Calu3 (cell line): ENCODE measurements at regions not wholly inside any gene's neighbourhood (a gene's known extent, or its start where the extent isn't known, plus 50 kb on each side); places are given as distances from the start of the nearest gene placed in this dataset.

Source experiments
- BruUV-seq: library from RNA; stranded (reverse); fragments of 400-500 nt; replicated peaks from 2 replicates; lab custom pipeline; 2021; lab: Mats Ljungman, UMichigan
- CTCF ChIA-PET: fragments of 300-600 bp; sonication (Branson Sonifier 250); formaldehyde crosslinking; loops from one replicate; lab custom pipeline; 2022; ENCODE audit warnings: antibody characterized with exemption; lab: Charles Lee
- DNase-seq: peaks from one replicate; pipeline ENCODE4 v3.0.0; 2022
- H3K27ac Mint-ChIP-seq: one replicate; pipeline ENCODE4 v1.8.0; 2022; ENCODE audit warnings: mixed read lengths; ENCODE audit not compliant: unreplicated experiment
- H3K27me3 Mint-ChIP-seq: one replicate; pipeline ENCODE4 v1.8.0; 2022; ENCODE audit warnings: mixed read lengths; ENCODE audit not compliant: unreplicated experiment
- H3K36me3 Mint-ChIP-seq: one replicate; pipeline ENCODE4 v1.8.0; 2022; ENCODE audit warnings: mild to moderate bottlenecking, moderate library complexity, mixed read lengths; ENCODE audit not compliant: insufficient read depth, unreplicated experiment
- H3K4me1 Mint-ChIP-seq: one replicate; pipeline ENCODE4 v1.8.0; 2022; ENCODE audit warnings: mild to moderate bottlenecking, low read depth, mixed read lengths; ENCODE audit not compliant: unreplicated experiment
- H3K4me3 Mint-ChIP-seq: one replicate; pipeline ENCODE4 v1.8.0; 2022; ENCODE audit warnings: mild to moderate bottlenecking, low read depth, moderate library complexity, mixed read lengths; ENCODE audit not compliant: unreplicated experiment
- H3K9me3 Mint-ChIP-seq: one replicate; pipeline ENCODE4 v1.8.0; 2022; ENCODE audit warnings: low read depth, mixed read lengths; ENCODE audit not compliant: unreplicated experiment
- intact Hi-C: fragments of 100-400 bp; cut with micrococcal nuclease; formaldehyde crosslinking; loops from one replicate; pipeline ENCODE4 v1.10.0; 2022; ENCODE audit not compliant: unreplicated experiment
- TF ChIP-seq, protein P1 (sequence below): fragments of 200-600 bp; IDR thresholded peaks from one replicate; pipeline ENCODE4 v1.8.0; 2022; ENCODE audit warnings: antibody characterized with exemption; ENCODE audit not compliant: unreplicated experiment

GRCh38 chr2:191738003-191738402 lies 60.1 kb downstream of the NABP1 start:
- TF ChIP-seq, protein P1, sequence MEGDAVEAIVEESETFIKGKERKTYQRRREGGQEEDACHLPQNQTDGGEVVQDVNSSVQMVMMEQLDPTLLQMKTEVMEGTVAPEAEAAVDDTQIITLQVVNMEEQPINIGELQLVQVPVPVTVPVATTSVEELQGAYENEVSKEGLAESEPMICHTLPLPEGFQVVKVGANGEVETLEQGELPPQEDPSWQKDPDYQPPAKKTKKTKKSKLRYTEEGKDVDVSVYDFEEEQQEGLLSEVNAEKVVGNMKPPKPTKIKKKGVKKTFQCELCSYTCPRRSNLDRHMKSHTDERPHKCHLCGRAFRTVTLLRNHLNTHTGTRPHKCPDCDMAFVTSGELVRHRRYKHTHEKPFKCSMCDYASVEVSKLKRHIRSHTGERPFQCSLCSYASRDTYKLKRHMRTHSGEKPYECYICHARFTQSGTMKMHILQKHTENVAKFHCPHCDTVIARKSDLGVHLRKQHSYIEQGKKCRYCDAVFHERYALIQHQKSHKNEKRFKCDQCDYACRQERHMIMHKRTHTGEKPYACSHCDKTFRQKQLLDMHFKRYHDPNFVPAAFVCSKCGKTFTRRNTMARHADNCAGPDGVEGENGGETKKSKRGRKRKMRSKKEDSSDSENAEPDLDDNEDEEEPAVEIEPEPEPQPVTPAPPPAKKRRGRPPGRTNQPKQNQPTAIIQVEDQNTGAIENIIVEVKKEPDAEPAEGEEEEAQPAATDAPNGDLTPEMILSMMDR: no peak
- H3K4me3 Mint-ChIP-seq: no peak overlapping the region
- DNase-seq: no peak
- no peaks in the 10 kb centered on the region for H3K27me3 Mint-ChIP-seq
- BruUV-seq: no TSS peak
- intact Hi-C loops: no loop called here
- peaks cover 6% of the 10 kb centered on the region for H3K9me3 Mint-ChIP-seq
- CTCF ChIA-PET: interaction anchor here (0.6 kb wide), 1 partner anchor 9 kb away, joined by 3 read pairs; no protein-coding TSS in a partner anchor
- H3K4me1 Mint-ChIP-seq: peaks cover 16% of the 10 kb centered on the region
- no peaks in the 10 kb centered on the region for H3K36me3 Mint-ChIP-seq
- no peak overlapping the region for H3K27ac Mint-ChIP-seq

DNA sequence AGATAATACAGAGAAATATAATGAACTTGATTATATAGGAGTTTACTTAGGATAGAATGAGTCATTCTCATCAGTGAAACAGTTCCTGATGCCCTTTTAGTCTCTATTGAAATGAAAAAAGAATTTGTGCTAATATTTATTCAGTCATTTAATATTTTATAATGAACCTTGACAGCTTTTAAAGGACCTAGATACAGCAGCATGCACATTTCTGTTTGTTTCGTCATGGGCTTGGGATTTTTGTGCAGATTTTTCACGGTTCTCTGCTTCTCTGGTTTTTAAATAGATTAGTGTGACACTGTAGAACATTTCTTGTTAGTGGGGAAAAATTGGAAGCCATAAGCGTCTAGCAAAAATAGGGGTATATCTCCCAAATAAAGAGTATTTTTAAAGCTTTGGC lies 60.7 kb downstream of the NABP1 start:
- TF ChIP-seq, protein P1: no peak
- BruUV-seq: no TSS peak
- intact Hi-C loops: no loop called here
- H3K9me3 Mint-ChIP-seq: peaks cover 6% of the 10 kb centered on the region
- H3K4me1 Mint-ChIP-seq: peaks cover 16% of the 10 kb centered on the region
- CTCF ChIA-PET: no interaction called here
- H3K27ac Mint-ChIP-seq: no peak overlapping the region
- no peaks in the 10 kb centered on the region for H3K36me3 Mint-ChIP-seq
- DNase-seq: no peak
- H3K27me3 Mint-ChIP-seq: no peaks in the 10 kb centered on the region
- H3K4me3 Mint-ChIP-seq: no peak overlapping the region

- Mint-ChIP-seq H3K36me3 (no peaks in the 10 kb centered on the region), H3K9me3 (peaks cover 6% of the 10 kb centered on the region), H3K4me3 (no peak overlapping the region), H3K27me3 (no peaks in the 10 kb centered on the region), H3K4me1 (peaks cover 16% of the 10 kb centered on the region), H3K27ac (no peak overlapping the region)
- DNase-seq: no peak
- TF ChIP-seq, protein P1: no peak
- intact Hi-C loops: no loop called here
- BruUV-seq: no TSS peak
- CTCF ChIA-PET: no interaction called here
Measured at GRCh38 chr2:191739194-191739593, 61.3 kb downstream of the NABP1 start.

DNA sequence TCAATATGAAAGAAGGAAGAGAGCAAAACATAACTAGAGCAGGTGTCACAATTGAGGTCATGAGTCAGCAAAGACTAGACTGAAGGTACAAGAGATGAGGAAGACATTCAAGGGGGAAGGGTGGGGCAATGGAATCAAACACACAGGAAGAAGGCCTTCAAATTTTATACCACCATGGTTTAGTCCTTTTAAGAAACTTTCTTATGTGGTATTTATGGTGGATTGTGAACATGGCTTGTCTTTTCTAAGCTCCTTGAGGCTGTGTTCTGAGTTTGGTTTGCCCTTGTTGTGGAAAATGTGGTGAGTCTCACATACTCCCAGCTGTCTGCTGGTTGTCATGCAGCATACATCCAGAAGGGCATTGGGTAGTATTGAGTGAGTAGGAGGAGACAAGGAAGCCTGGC lies 62.1 kb downstream of the NABP1 start:
- H3K4me1 Mint-ChIP-seq: peaks cover 16% of the 10 kb centered on the region
- H3K4me3 Mint-ChIP-seq: no peak overlapping the region
- TF ChIP-seq, protein P1: no peak
- intact Hi-C loops: no loop called here
- CTCF ChIA-PET: no interaction called here
- peaks cover 6% of the 10 kb centered on the region for H3K9me3 Mint-ChIP-seq
- DNase-seq: no peak
- no peaks in the 10 kb centered on the region for H3K36me3 Mint-ChIP-seq
- H3K27ac Mint-ChIP-seq: no peak overlapping the region
- no peaks in the 10 kb centered on the region for H3K27me3 Mint-ChIP-seq
- BruUV-seq: no TSS peak
